Kidney (tissue), 13 donors: ENCODE measurements at regions not wholly inside any gene's neighbourhood (a gene's known extent, or its start where the extent isn't known, plus 50 kb on each side); places are given as distances from the start of the nearest gene placed in this dataset.

Source experiments
- DNase-seq, 5 donors: peaks; one replicate each; pipeline ENCODE4 v3.0.0-alpha.2; 2013 to 2020
- FAIRE-seq: peaks from 2 replicates; lab custom pipeline; 2012; peaks lifted over from hg19 to GRCh38; lab: Jason Lieb, UNC
- H3K27ac ChIP-seq, 2 donors: one replicate each; pipeline ENCODE4 v1.7.0; 2013; ENCODE audit warnings: low read depth in 2 of 2, low read length in 2 of 2, inconsistent platforms in 1 of 2
- H3K27me3 ChIP-seq: one replicate; pipeline ENCODE4 v1.7.1; 2013; ENCODE audit warnings: low read length, inconsistent platforms; ENCODE audit not compliant: control insufficient read depth, insufficient read depth
- H3K36me3 ChIP-seq, 3 donors: one replicate each; pipeline versions ENCODE4 v1.7.0 to v1.7.1; 2013; ENCODE audit warnings: low read length in 3 of 3, control low read depth in 1 of 3, inconsistent platforms in 1 of 3; ENCODE audit not compliant: insufficient read depth in 3 of 3, control insufficient read depth in 2 of 3
- H3K4me1 ChIP-seq, 3 donors: one replicate each; pipeline versions ENCODE4 v1.7.0 to v1.7.1; 2013; ENCODE audit warnings: low read length in 3 of 3, inconsistent platforms in 1 of 3, low read depth in 1 of 3; ENCODE audit not compliant: control insufficient read depth in 2 of 3, insufficient read depth in 2 of 3
- H3K4me3 ChIP-seq, 3 donors: one replicate each; pipeline versions ENCODE4 v1.7.0 to v1.8.1; 2013; ENCODE audit warnings: low read length in 3 of 3, control low read depth in 1 of 3, inconsistent platforms in 1 of 3
- H3K9ac ChIP-seq, 3 donors: one replicate each; pipeline versions ENCODE4 v1.7.0 to v1.7.1; 2013; ENCODE audit warnings: low read length in 3 of 3, control low read depth in 1 of 3, inconsistent platforms in 1 of 3
- H3K9me3 ChIP-seq, 3 donors: one replicate each; pipeline versions ENCODE4 v1.7.0 to v1.7.1; 2013; ENCODE audit warnings: low read length in 3 of 3, control low read depth in 1 of 3, inconsistent platforms in 1 of 3; ENCODE audit not compliant: control insufficient read depth in 2 of 3, insufficient read depth in 1 of 3
- intact Hi-C: fragments of 100-400 bp; cut with DNase I; formaldehyde crosslinking; loops from one replicate; pipeline ENCODE4 v1.11.1; 2022
- TF ChIP-seq, protein P1 (sequence below): IDR thresholded peaks from 3 replicates; pipeline ENCODE4 v1.5.1; 2012; ENCODE audit warnings: mild to moderate bottlenecking, moderate library complexity, borderline replicate concordance; ENCODE audit not compliant: insufficient read depth; ENCODE audit errors: extremely low read depth
- donor health status: control.
- donor health status: control.
- donor health status: control.
- donor health status: control.
- donor health status: control.
- donor health status: DM: yes; HTN: yes; CAD: no.
- donor health status: Normal renal cell carcinoma (clear cell type).

DNA sequence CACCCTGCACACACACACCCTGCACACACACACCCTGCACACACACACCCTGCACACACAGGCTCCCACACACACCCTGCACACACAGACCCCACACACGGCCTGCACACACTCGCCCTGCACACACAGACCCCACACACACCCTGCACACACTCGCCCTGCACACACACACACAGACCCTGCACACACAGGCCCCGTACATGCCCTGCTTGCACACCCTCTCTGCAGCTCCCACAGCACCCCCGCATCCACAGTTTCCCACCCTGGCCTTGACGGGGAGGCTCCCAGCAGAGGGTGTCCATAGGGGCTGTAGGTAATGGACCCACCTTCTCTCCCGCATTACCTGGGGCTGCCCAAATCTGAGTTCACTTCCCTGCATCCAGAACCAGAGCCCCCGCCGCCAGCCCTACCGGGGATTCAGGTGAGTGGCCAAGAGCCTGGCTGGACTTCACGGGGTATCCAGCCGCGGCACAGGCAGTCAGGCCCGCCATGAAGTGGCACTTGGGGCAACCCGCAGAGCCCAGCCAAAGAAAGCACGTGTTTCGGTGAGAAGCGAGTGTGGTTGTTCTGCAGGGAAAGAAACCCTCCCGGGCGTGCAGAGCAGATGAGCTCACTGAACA is 88.6 kb upstream of the GPC1 start:
- H3K4me3 ChIP-seq = no peak overlapping the region
- DNase-seq (no peak), FAIRE-seq (no peak)
- H3K9me3 ChIP-seq = peaks cover 0 to 15% (median 3%) of the 10 kb centered on the region in 3 donors
- H3K27me3 ChIP-seq = no peaks in the 10 kb centered on the region
- H3K36me3 ChIP-seq = no peaks in the 10 kb centered on the region
- intact Hi-C loops = no loop called here
- H3K4me1 ChIP-seq = no peaks in the 10 kb centered on the region
- H3K27ac ChIP-seq = no peak overlapping the region
- TF ChIP-seq, protein P1, sequence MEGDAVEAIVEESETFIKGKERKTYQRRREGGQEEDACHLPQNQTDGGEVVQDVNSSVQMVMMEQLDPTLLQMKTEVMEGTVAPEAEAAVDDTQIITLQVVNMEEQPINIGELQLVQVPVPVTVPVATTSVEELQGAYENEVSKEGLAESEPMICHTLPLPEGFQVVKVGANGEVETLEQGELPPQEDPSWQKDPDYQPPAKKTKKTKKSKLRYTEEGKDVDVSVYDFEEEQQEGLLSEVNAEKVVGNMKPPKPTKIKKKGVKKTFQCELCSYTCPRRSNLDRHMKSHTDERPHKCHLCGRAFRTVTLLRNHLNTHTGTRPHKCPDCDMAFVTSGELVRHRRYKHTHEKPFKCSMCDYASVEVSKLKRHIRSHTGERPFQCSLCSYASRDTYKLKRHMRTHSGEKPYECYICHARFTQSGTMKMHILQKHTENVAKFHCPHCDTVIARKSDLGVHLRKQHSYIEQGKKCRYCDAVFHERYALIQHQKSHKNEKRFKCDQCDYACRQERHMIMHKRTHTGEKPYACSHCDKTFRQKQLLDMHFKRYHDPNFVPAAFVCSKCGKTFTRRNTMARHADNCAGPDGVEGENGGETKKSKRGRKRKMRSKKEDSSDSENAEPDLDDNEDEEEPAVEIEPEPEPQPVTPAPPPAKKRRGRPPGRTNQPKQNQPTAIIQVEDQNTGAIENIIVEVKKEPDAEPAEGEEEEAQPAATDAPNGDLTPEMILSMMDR = no peak
- no peak overlapping the region for H3K9ac ChIP-seq

DNA sequence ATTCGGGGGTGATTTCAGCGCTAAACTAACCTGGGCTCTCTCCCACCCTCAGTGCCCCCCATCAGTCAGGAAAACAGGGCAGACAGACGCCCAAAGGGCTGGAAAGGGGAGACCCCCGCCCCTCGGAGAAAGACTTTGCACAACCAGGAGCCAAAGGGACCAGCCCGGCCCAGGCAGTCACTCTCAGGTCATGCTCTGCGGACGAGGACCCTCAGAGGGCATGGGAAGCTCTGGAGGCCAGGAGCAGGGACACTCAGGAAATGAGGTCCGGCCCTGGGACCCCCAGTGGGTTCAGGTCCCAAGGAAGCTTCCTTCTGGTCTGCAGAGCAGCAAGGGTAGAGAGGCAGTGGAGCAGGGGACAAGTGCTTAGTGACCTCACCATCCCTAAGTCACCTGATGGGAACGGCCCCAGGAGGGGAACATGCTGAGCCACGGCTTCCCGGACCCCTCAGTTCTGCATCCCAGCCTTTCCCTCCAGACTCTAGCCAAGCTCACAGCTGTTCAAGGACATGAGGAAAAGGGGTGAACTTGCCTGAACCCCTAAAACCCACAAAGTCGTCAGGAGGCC is 88.0 kb upstream of the GPC1 start:
- Histone ChIP-seq H3K4me1 (no peaks in the 10 kb centered on the region), H3K4me3 (no peak overlapping the region), H3K27me3 (no peaks in the 10 kb centered on the region), H3K9ac (no peak overlapping the region), H3K9me3 (peaks cover 0 to 15% (median 3%) of the 10 kb centered on the region in 3 donors), H3K36me3 (no peaks in the 10 kb centered on the region), H3K27ac (no peak overlapping the region)
- DNase-seq = no peak
- FAIRE-seq = no peak
- intact Hi-C loops = no loop called here
- TF ChIP-seq, protein P1 = no peak

DNA sequence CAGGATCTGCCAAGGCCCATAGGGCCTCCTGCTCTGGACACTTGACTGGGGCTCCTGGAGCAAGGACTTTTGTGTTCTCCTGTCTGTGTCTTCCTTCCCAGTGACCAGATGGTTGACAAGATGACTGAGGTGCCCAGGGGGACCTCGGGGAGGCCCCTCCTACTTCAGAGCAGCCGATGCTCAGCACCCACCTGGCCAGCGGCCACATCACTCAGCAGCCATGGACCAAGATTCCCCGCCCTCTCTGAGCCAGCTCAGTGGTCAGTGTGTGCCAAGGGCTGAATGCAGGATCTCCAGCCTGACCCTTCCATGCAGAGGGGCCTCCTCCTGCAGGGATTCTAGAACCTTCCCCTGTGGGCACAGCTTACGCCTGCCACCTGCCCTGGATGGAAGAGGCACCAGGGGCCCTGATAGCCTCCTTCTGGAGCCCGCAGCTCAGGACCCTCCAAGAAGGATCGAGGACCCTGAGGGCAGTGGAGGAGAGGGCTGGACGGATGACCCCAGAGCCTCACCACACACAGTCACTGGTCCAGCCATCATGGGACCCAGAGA is 87.4 kb upstream of the GPC1 start:
- intact Hi-C loops = no loop called here
- Histone ChIP-seq H3K36me3 (no peaks in the 10 kb centered on the region), H3K9ac (no peak overlapping the region), H3K4me3 (no peak overlapping the region), H3K27me3 (no peaks in the 10 kb centered on the region), H3K9me3 (peaks cover 0 to 15% (median 3%) of the 10 kb centered on the region in 3 donors), H3K4me1 (no peaks in the 10 kb centered on the region), H3K27ac (no peak overlapping the region)
- DNase-seq = no peak
- TF ChIP-seq, protein P1 = no peak
- no peak for FAIRE-seq
